ENCODE measurements at regions not wholly inside any gene's neighbourhood (a gene's known extent, or its start where the extent isn't known, plus 50 kb on each side); places are given as distances from the start of the nearest gene placed in this dataset.

DNA sequence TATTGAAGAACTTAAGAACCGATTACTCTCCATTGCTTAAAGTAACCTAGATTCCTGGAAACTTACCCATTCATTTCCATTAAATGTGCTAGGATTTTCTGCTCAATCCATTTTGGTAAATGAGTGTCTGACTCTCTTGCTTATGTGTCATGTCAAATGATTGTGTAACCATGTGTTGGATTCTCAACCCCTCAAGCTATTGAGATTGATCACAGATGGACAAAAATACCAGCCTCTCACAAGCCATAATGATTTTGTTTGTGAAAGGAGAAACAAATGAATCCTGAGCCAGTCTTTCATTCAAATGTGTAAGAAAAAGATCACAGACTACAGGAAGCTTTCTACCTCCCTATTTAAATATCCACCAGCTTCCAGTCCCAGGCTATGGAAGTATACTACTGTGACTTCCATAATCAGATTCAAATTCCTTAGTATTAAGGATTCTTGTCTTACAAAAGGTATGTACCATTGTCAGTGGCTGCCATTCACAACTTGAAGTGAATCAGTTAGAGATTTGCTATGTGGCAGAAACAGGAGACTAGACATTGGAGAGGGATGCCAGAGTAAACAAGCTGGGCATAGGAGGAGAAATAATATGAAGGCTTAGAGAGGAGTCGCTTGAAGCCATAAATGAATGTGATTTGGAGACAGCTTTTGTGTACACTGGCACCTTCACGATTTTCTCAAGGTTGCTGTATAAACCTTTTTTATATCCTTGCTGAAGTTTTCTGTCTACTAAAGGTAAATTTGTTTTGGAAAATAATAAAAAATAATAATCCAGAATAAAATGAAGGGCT, 498.5 kb upstream of the SETBP1 start:
- TF ChIP-seq, protein P1, sequence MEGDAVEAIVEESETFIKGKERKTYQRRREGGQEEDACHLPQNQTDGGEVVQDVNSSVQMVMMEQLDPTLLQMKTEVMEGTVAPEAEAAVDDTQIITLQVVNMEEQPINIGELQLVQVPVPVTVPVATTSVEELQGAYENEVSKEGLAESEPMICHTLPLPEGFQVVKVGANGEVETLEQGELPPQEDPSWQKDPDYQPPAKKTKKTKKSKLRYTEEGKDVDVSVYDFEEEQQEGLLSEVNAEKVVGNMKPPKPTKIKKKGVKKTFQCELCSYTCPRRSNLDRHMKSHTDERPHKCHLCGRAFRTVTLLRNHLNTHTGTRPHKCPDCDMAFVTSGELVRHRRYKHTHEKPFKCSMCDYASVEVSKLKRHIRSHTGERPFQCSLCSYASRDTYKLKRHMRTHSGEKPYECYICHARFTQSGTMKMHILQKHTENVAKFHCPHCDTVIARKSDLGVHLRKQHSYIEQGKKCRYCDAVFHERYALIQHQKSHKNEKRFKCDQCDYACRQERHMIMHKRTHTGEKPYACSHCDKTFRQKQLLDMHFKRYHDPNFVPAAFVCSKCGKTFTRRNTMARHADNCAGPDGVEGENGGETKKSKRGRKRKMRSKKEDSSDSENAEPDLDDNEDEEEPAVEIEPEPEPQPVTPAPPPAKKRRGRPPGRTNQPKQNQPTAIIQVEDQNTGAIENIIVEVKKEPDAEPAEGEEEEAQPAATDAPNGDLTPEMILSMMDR (IDR thresholded peaks at IDR 0.05): no peak
- no peak for TF ChIP-seq POLR2A (IDR thresholded peaks at IDR 0.05; ENCODE audit: low read depth)
- no peak for TF ChIP-seq POLR2AphosphoS5 (IDR thresholded peaks at IDR 0.05)
- no peak for TF ChIP-seq EP300 (IDR thresholded peaks at IDR 0.05)
